ENCODE measurements at regions not wholly inside any gene's neighbourhood (a gene's known extent, or its start where the extent isn't known, plus 50 kb on each side); places are given as distances from the start of the nearest gene placed in this dataset.

DNA sequence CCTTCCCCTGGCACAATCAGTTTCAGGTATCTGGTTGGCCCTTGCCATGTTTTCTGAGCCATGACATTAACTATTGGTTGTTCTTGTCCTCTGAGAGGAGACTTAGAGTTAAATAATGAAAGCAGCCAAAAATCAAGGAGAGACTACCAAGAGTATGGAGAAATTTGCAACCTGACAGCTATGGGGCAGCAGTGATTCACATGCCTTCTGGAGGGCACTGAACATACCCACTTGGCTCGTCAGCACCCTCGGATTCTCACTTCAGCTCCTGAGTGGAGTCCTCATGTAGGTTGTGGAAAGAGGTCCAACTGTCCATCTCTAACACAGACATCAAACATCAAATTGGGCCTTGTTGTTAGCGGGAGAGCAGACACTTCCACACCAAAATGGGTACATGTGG, 265.6 kb downstream of the EBLN2 start:
- Histone ChIP-seq H3K27ac (no peak overlapping the region), H3K4me3 (no peak overlapping the region), H3K27me3 (ENCODE audit: insufficient read depth in 3 of 3, low read length in 2 of 3) (no peaks in the 10 kb centered on the region), H3K9me3 (peaks cover 3% of the 10 kb centered on the region), H3K4me1 (peaks cover 17% of the 10 kb centered on the region), H3K36me3 (ENCODE audit: insufficient read depth in 1 of 2, low read depth in 1 of 2) (no peaks in the 10 kb centered on the region)
- ATAC-seq (no peak), DNase-seq (no peak)
- TF ChIP-seq, protein P1, sequence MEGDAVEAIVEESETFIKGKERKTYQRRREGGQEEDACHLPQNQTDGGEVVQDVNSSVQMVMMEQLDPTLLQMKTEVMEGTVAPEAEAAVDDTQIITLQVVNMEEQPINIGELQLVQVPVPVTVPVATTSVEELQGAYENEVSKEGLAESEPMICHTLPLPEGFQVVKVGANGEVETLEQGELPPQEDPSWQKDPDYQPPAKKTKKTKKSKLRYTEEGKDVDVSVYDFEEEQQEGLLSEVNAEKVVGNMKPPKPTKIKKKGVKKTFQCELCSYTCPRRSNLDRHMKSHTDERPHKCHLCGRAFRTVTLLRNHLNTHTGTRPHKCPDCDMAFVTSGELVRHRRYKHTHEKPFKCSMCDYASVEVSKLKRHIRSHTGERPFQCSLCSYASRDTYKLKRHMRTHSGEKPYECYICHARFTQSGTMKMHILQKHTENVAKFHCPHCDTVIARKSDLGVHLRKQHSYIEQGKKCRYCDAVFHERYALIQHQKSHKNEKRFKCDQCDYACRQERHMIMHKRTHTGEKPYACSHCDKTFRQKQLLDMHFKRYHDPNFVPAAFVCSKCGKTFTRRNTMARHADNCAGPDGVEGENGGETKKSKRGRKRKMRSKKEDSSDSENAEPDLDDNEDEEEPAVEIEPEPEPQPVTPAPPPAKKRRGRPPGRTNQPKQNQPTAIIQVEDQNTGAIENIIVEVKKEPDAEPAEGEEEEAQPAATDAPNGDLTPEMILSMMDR (IDR thresholded peaks at IDR 0.05): no peak
- intact Hi-C loops (cut with DNase I): no loop called here
- 94 to 95% (median 95%) methylated on average over 3 of the region's 3 CpGs for WGBS, 3 donors

Measured in psoas muscle (tissue), 7 donors.